Stomach (tissue), 8 donors: ENCODE measurements at regions not wholly inside any gene's neighbourhood (a gene's known extent, or its start where the extent isn't known, plus 50 kb on each side); places are given as distances from the start of the nearest gene placed in this dataset.
A peak's percentile ranks its signal among the peaks of the same experiment; 100 is the strongest.

Source experiments
- DNase-seq, 2 donors: peaks; one replicate each; pipeline versions ENCODE4 v3.0.0 to v3.0.0-alpha.2; 2013 to 2019
- H3K27ac ChIP-seq, 5 donors: fragments of 200-600 bp in 4 of 5; sonication (generic) in 4 of 5; one replicate each; pipeline ENCODE4 v1.5.1; 2013 to 2019; ENCODE audit warnings: mild to moderate bottlenecking in 1 of 5, moderate library complexity in 1 of 5
- H3K27me3 ChIP-seq, 3 donors: fragments of 200-600 bp; sonication (generic); one replicate each; pipeline ENCODE4 v1.5.1; 2017 to 2019; ENCODE audit warnings: mixed run types in 1 of 3
- H3K36me3 ChIP-seq, 4 donors: fragments of 200-600 bp; sonication (generic); 1 replicate in 3 of 4; 2 replicates in 1 of 4; pipeline ENCODE4 v1.5.1; 2016 to 2019
- H3K4me1 ChIP-seq, 4 donors: fragments of 200-600 bp; sonication (generic); one replicate each; pipeline ENCODE4 v1.5.1; 2016 to 2019
- H3K4me3 ChIP-seq, 4 donors: fragments of 200-600 bp; sonication (generic) in 3 of 4; one replicate each; pipeline ENCODE4 v1.5.1; 2016 to 2019; ENCODE audit warnings: mild to moderate bottlenecking in 1 of 4
- H3K9me3 ChIP-seq, 4 donors: fragments of 200-600 bp; sonication (generic); one replicate each; pipeline ENCODE4 v1.5.1; 2016 to 2019
- EP300 ChIP-seq: sonication (generic); formaldehyde crosslinking; IDR thresholded peaks from one replicate; pipeline ENCODE4 v1.6.1; 2017; ENCODE audit warnings: antibody characterized with exemption
- POLR2A ChIP-seq, 4 donors: fragments of 450-650 bp; IDR thresholded peaks; one replicate each; pipeline ENCODE4 v1.6.1; 2016; ENCODE audit warnings: antibody characterized with exemption in 4 of 4, control low read depth in 2 of 4, mild to moderate bottlenecking in 1 of 4, moderate library complexity in 1 of 4
- POLR2AphosphoS5 ChIP-seq, 3 donors: sonication (generic); formaldehyde crosslinking; IDR thresholded peaks; one replicate each; pipeline ENCODE4 v1.6.1; 2016; ENCODE audit warnings: antibody characterized with exemption in 3 of 3
- WGBS, 5 donors: extraction: QIAGEN DNeasy Blood & Tissue Kit in 3 of 5; methylation state at CpG; one replicate each; pipeline versions ENCODE4 v1.1.5 to v1.1.7; 2013 to 2018; 5-methylcytosine and 5-hydroxymethylcytosine counted together
- intact Hi-C: fragments of 100-400 bp; cut with DNase I; formaldehyde crosslinking; loops from one replicate; pipeline ENCODE4 v1.15.1; 2023; ENCODE audit warnings: low total_unique reads
- TF ChIP-seq, protein P1 (sequence below), 7 experiments: fragments of 450-650 bp in 4 of 7; fragments of 200-600 bp in 3 of 7; sonication (generic) in 3 of 7; IDR thresholded peaks; one replicate each; pipeline ENCODE4 v1.5.1; 2016 to 2019; ENCODE audit warnings: antibody characterized with exemption in 7 of 7, control low read depth in 2 of 7, mild to moderate bottlenecking in 1 of 7
- donor health status: healthy with polysubstance abuse.
- donor health status: Bipolar disorder and iron deficiency.
- donor health status: healthy.

DNA sequence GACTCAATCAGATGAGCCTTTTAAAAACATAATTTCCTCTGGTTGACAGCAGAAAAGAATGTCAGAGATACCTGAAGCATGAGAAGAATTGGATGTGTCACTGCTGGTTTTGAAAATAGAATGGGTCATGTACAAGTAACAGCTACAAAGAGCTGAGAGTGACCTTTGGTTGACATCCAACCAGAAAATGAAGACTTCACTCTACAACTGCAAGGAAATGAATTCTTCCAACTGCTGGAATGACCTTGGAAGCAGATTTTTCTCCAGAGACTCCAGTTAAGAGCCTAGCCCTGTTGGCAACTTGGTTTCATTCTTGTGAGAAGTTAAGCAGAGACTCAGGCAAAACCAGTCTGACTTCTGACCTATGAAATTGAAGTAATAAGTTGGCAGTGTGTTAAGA lies 505.9 kb downstream of the SLC16A7 start:
- Histone ChIP-seq H3K36me3 (no peaks in the 10 kb centered on the region), H3K4me3 (no peak overlapping the region), H3K27me3 (no peaks in the 10 kb centered on the region), H3K9me3 (peaks cover 0 to 17% (median 9%) of the 10 kb centered on the region in 4 donors), H3K4me1 (no peaks in the 10 kb centered on the region), H3K27ac (no peak overlapping the region)
- TF ChIP-seq POLR2A (IDR thresholded peaks at IDR 0.05) (no peak), EP300 (no peak), POLR2AphosphoS5 (IDR thresholded peaks at IDR 0.05) (no peak)
- TF ChIP-seq, protein P1, sequence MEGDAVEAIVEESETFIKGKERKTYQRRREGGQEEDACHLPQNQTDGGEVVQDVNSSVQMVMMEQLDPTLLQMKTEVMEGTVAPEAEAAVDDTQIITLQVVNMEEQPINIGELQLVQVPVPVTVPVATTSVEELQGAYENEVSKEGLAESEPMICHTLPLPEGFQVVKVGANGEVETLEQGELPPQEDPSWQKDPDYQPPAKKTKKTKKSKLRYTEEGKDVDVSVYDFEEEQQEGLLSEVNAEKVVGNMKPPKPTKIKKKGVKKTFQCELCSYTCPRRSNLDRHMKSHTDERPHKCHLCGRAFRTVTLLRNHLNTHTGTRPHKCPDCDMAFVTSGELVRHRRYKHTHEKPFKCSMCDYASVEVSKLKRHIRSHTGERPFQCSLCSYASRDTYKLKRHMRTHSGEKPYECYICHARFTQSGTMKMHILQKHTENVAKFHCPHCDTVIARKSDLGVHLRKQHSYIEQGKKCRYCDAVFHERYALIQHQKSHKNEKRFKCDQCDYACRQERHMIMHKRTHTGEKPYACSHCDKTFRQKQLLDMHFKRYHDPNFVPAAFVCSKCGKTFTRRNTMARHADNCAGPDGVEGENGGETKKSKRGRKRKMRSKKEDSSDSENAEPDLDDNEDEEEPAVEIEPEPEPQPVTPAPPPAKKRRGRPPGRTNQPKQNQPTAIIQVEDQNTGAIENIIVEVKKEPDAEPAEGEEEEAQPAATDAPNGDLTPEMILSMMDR (IDR thresholded peaks at IDR 0.05), result no peak
- intact Hi-C loops, result no loop called here
- DNase-seq, result peak in 1 of 2 donors; percentile 3

- Histone ChIP-seq H3K27ac (no peak overlapping the region), H3K9me3 (no peaks in the 10 kb centered on the region), H3K36me3 (no peaks in the 10 kb centered on the region), H3K4me1 (no peaks in the 10 kb centered on the region), H3K27me3 (no peaks in the 10 kb centered on the region), H3K4me3 (no peak overlapping the region)
- no peak for DNase-seq
- intact Hi-C loops, result no loop called here
- no peak for TF ChIP-seq EP300
- no peak for TF ChIP-seq POLR2A (IDR thresholded peaks at IDR 0.05)
- TF ChIP-seq POLR2AphosphoS5 (IDR thresholded peaks at IDR 0.05), result no peak
- TF ChIP-seq, protein P1 (IDR thresholded peaks at IDR 0.05), result no peak
- WGBS, 5 donors, result 41 to 54% (median 47%) methylated on average over 1 of the region's 1 CpG
Measured at GRCh38 chr12:60106214-60106613, 510.4 kb downstream of the SLC16A7 start.

- intact Hi-C loops, result no loop called here
- no peaks in the 10 kb centered on the region for H3K4me1 ChIP-seq
- H3K27ac ChIP-seq, result no peak overlapping the region
- no peaks in the 10 kb centered on the region for H3K27me3 ChIP-seq
- no peaks in the 10 kb centered on the region for H3K9me3 ChIP-seq
- no peak overlapping the region for H3K4me3 ChIP-seq
- H3K36me3 ChIP-seq, result no peaks in the 10 kb centered on the region
- TF ChIP-seq POLR2A (IDR thresholded peaks at IDR 0.05) (no peak), EP300 (no peak), POLR2AphosphoS5 (IDR thresholded peaks at IDR 0.05) (no peak)
- TF ChIP-seq, protein P1 (IDR thresholded peaks at IDR 0.05), result no peak
- DNase-seq, result no peak
Measured at GRCh38 chr12:60107992-60108391, 512.2 kb downstream of the SLC16A7 start.

GRCh38 chr12:60112063-60112462 lies 516.2 kb downstream of the SLC16A7 start:
- no peaks in the 10 kb centered on the region for H3K36me3 ChIP-seq
- H3K27ac ChIP-seq, result no peak overlapping the region
- no peaks in the 10 kb centered on the region for H3K9me3 ChIP-seq
- H3K4me1 ChIP-seq, result no peaks in the 10 kb centered on the region
- H3K27me3 ChIP-seq, result no peaks in the 10 kb centered on the region
- DNase-seq, result no peak
- intact Hi-C loops, result no loop called here
- WGBS, 5 donors, result 74 to 81% (median 80%) methylated on average over 2 of the region's 2 CpGs
- TF ChIP-seq EP300 (no peak), POLR2AphosphoS5 (IDR thresholded peaks at IDR 0.05) (no peak), POLR2A (IDR thresholded peaks at IDR 0.05) (no peak)
- TF ChIP-seq, protein P1 (IDR thresholded peaks at IDR 0.05), result no peak
- no peak overlapping the region for H3K4me3 ChIP-seq
